NCI-H460 (cell line): ENCODE measurements at regions not wholly inside any gene's neighbourhood (a gene's known extent, or its start where the extent isn't known, plus 50 kb on each side); places are given as distances from the start of the nearest gene placed in this dataset.
"Not testable (repeated sequence)": the region's sequence is repeated elsewhere in the genome, so short reads cannot be mapped to it uniquely, and the experiment has no call there.

ENCODE experiments used
- DNase-seq: peaks from one replicate; pipeline ENCODE4 v3.0.0-alpha.2; 2016; ENCODE audit warnings: low read depth; ENCODE audit errors: extremely low read depth

DNA sequence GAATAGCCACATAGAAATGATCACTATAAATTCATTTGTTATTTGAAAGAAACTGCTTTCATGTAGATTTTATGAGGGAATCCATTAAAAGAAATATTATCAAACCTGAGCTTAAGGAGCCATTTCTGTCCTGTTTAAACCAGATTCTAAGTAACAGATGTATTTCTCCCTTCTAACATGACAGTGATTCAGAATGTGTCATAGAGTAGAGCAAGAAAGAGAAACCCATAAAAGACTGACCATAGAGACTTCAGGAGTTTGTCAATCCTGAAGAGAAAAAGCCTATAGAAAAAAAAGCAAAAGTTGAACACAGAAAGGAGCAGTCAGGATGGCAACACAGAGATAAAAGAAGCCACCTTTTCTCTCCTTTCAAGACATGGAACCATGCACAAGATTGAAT, 390.6 kb downstream of the PRIM2 start:
- not testable (repeated sequence) for DNase-seq

GRCh38 chr6:57722546-57722945, 405.1 kb downstream of the PRIM2 start:
- DNase-seq = peak; percentile 13

DNA sequence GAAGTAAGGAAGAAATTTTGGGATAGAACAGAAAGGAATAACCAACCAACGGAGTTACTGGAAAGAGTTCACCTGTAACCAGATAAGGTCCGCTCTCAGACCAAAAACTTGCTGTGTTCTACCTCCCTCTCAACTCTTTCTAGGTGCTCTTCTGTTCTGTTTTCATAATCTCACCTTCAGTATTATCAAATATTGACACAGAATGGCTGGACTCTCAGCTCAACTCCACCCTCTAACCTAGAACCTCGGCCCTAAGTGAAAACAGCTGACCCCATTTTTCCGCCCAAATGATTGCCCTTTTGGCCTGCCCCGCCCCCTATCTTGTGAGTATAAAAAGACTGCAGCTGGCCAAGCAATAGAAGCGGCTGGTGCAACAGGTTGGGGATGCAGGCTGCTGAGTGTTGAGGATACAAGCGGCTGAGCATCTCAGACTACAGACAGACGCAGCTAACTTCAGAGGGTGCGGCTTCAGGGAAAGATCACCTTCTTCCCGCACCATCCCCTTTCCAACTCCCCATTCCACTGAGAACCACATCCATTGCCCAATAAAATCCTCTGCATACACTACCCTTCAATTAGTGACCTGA, 406.5 kb downstream of the PRIM2 start:
- not testable (repeated sequence) for DNase-seq

- DNase-seq = not testable (repeated sequence)
Measured at GRCh38 chr6:57729407-57729806, 412.0 kb downstream of the PRIM2 start.

DNA sequence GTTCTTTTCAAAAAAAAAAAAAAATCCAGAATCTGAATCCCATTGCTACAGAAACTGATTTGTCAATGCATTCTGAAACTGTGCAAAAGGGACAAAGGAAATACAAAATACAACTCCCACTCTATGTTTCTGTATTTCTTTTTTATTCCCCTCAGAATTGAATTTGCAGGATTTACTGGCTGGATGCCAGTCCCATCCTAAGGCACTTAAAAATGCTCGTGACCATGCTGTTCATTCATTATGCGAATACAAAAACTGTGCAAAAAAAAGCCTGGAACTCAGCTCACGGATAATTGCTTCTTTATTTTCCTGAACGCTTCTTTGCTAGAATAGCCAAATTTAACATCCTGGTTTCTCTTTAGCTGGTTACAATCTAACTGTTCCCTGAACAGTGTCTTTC, 413.3 kb downstream of the PRIM2 start:
- DNase-seq = not testable (repeated sequence)

DNA sequence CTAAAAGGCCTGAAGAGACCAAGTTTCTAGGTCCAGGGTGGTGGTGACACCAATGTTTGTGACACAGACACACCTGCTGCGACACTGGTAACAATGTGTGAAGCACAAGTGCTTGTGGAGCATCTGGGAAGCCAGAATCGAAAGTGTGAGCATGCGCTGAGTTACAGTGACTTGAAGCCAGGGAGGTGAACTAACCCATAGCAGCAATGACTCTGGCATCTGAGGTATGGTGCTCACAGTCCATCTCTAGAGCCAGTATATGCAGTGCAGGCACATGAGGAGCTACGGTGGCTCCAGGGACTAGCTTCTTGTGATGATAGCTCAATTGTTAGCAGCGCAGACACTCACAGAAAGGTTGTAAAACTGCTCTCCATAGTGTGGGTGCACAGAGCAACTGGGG, 430.3 kb downstream of the PRIM2 start:
- DNase-seq = not testable (repeated sequence)

GRCh38 chr6:57759850-57760249, 442.4 kb downstream of the PRIM2 start:
- DNase-seq = not testable (repeated sequence)

GRCh38 chr6:57792720-57793397, 475.4 kb downstream of the PRIM2 start:
- not testable (repeated sequence) for DNase-seq

DNA sequence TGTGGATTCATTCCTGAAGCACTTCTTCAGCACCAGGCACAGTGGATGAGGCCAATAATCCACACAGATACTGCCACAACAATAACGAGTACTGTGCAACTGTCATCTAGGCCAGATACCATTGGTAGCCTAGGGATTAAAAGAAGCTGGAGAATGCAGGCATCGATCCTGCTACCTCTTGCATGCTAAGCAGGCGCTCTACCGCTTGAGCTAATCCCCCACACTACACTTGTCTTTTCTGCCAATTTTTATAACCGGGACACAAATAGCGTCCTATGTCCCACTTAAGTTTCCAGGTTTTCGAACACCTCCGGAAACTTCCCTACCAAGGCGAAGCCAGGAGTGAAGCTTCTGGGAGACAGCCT, 475.9 kb downstream of the PRIM2 start:
- not testable (repeated sequence) for DNase-seq

DNA sequence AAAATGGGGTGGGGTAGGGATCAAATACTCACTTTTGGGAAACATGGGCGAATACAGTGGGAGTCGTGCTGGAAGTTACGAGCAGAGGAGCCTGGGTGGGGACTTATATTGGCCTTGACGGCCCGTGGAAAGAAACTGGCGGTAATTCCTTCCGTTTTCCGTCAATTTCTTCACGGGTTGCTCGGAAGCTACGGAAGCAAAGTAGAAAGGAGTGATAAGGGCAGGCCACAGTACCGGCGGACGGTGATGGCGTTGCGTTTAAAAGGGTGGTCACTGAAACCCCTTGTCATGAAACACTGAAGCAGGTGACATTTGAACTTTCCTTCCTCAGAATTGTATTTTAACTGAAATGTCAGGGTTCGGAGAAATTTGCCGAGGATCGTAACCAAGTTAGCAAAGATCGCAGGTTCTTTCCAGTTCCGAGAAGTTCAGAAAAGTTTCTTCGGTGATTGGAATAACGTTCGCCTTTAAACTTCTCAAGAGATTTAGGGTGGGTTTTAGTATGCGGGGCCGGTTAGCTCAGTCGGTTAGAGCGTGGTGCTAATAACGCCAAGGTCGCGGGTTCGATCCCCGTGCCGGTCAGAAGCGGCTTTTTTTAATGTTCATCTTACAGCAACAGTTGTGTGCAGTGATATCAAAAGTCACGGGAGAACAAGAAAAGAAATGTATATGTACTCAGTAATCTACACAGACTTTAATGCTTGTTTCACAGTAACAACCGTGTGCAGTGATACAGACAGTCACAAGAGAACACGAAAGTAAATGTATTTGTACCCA, 482.5 kb downstream of the PRIM2 start:
- not testable (repeated sequence) for DNase-seq

GRCh38 chr6:57808581-57808980, 491.2 kb downstream of the PRIM2 start:
- not testable (repeated sequence) for DNase-seq

GRCh38 chr6:57809454-57809853, 492.0 kb downstream of the PRIM2 start:
- not testable (repeated sequence) for DNase-seq

GRCh38 chr6:57813271-57814075, 496.0 kb downstream of the PRIM2 start:
- not testable (repeated sequence) for DNase-seq

- not testable (repeated sequence) for DNase-seq
Measured at GRCh38 chr6:57815826-57816225, 498.4 kb downstream of the PRIM2 start.

- not testable (repeated sequence) for DNase-seq
Measured at GRCh38 chr6:57821325-57821724, 503.9 kb downstream of the PRIM2 start.

DNA sequence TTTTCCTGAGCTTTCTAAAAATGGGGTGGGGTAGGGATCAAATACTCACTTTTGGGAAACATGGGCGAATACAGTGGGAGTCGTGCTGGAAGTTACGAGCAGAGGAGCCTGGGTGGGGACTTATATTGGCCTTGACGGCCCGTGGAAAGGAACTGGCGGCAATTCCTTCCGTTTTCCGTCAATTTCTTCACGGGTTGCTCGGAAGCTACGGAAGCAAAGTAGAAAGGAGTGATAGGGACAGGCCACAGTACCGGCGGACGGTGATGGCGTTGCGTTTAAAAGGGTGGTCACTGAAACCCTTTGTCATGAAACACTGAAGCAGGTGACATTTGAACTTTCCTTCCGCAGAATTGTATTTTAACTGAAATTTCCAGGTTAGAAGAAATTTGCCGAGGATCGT, 505.0 kb downstream of the PRIM2 start:
- DNase-seq = not testable (repeated sequence)

GRCh38 chr6:57822896-57823358, 505.5 kb downstream of the PRIM2 start:
- DNase-seq = no peak

GRCh38 chr6:57837622-57838209, 520.3 kb downstream of the PRIM2 start:
- not testable (repeated sequence) for DNase-seq

DNA sequence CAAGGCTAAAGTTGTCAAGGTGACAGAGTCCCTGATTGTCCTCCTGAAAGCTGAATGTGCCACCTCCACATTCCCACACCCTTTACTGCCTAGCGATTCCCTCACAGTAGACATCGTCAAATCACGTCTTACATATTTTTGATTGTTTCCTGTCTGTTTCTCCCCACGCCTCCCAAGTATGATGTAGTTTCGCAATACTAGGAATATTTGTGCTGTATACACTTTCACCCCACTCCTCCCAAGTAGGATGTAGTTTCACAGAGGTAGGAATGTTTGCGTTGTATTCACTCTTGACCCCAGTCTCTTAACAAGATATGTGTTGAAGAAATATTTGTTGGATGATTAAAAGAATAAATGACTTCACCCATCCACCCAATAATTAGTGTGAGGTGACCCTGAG, 524.1 kb downstream of the PRIM2 start:
- not testable (repeated sequence) for DNase-seq

GRCh38 chr6:57853745-57854407, 536.4 kb downstream of the PRIM2 start:
- not testable (repeated sequence) for DNase-seq
